ENCODE measurements at regions not wholly inside any gene's neighbourhood (a gene's known extent, or its start where the extent isn't known, plus 50 kb on each side); places are given as distances from the start of the nearest gene placed in this dataset.

DNA sequence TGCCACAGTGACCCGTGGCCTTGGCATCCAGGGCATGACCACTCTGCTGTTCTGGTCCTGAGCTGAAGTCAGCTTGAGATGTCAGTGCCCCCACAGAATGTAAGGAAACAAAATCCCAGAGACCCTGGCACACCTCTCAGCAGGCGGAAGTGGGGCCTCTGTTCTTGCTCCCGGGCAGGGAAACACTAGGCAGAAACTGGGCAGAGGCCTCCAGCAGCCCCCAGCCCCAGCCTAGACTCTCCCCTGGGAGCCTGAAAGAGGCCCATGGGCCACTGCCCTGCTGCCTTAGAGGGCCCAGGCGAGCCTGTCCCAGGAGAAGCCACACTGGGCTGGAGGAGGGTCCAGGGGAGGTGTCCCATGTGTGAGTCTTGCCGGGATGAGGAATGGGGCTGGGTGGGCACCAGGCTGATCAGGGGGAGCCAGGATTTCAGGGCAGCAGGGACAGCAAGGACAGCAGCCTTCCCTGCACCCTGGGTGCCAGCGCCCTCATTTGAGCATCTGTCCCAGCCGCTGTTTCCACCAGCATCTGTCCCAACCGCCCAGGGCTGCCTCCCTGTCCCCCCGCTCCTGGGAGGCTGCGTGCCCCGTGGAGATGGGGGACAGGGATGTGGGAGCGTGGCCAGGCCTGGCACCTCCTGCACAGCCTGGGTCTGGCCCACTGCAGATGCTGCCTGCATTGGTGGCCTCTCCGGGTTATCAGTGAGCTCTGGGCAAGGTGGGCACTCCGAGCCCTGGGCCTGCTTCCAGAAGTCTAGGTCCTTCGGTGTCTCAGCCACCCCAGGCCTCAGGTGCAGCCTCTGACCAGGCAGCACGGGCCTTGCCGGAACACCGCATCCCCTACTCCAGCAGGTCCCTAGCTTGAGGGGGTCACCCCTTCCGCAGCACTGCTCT lies 1072.4 kb downstream of the BRD1 start:
- TF ChIP-seq, protein P1, sequence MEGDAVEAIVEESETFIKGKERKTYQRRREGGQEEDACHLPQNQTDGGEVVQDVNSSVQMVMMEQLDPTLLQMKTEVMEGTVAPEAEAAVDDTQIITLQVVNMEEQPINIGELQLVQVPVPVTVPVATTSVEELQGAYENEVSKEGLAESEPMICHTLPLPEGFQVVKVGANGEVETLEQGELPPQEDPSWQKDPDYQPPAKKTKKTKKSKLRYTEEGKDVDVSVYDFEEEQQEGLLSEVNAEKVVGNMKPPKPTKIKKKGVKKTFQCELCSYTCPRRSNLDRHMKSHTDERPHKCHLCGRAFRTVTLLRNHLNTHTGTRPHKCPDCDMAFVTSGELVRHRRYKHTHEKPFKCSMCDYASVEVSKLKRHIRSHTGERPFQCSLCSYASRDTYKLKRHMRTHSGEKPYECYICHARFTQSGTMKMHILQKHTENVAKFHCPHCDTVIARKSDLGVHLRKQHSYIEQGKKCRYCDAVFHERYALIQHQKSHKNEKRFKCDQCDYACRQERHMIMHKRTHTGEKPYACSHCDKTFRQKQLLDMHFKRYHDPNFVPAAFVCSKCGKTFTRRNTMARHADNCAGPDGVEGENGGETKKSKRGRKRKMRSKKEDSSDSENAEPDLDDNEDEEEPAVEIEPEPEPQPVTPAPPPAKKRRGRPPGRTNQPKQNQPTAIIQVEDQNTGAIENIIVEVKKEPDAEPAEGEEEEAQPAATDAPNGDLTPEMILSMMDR (conservative IDR thresholded peaks at IDR 0.05; ENCODE audit: low read depth, low read length) = no peak
- TF ChIP-seq EZH2 (IDR thresholded peaks at IDR 0.05; ENCODE audit: low read length, unreplicated experiment) = no peak

Measured in PC-3 (cell line).